T-cell (primary cell): ENCODE measurements at regions not wholly inside any gene's neighbourhood (a gene's known extent, or its start where the extent isn't known, plus 50 kb on each side); places are given as distances from the start of the nearest gene placed in this dataset.
A peak's percentile ranks its signal among the peaks of the same experiment; 100 is the strongest.

Source experiments
- ATAC-seq, 4 experiments: fragments of 200-7000 bp in 3 of 4; fragments of 150-1000 bp in 1 of 4; cut with Tn5 transposase; replicated peaks in 1 of 4; 1 replicate in 3 of 4; 2 replicates in 1 of 4; pipeline ENCODE4 v1.10.0; 2021; ENCODE audit warnings: moderate library complexity in 3 of 4, mild to moderate bottlenecking in 2 of 4, moderate number of reproducible peaks in 1 of 4
- CTCF ChIA-PET, 2 donors: fragments of 300-600 bp; sonication (Branson Sonifier 250); formaldehyde crosslinking; loops; one replicate each; lab custom pipeline; 2022; ENCODE audit warnings: antibody characterized with exemption in 2 of 2; lab: Charles Lee
- POLR2A ChIA-PET, 2 donors: fragments of 300-600 bp; sonication (Branson Sonifier 250); formaldehyde crosslinking; loops; one replicate each; lab custom pipeline; 2022; ENCODE audit warnings: antibody characterized with exemption in 2 of 2; lab: Charles Lee
- DNase-seq, 35 experiments: peaks; one replicate each; pipeline versions ENCODE4 v3.0.0 to v3.0.0-alpha.2; 2013 to 2023
- H3K27ac ChIP-seq: one replicate; pipeline ENCODE4 v1.5.1; 2013; ENCODE audit warnings: low read length
- H3K27me3 ChIP-seq, 2 experiments: replicated peaks in 1 of 2; 1 replicate in 1 of 2; 2 replicates in 1 of 2; pipeline versions ENCODE4 v1.6.1 to v1.7.0; 2013; ENCODE audit warnings: low read length in 1 of 2, mixed read lengths in 1 of 2; ENCODE audit not compliant: control insufficient read depth in 2 of 2, insufficient read depth in 2 of 2; ENCODE audit errors: extremely low read depth in 1 of 2
- H3K36me3 ChIP-seq, 2 donors: 1 replicate in 1 of 2; 2 replicates in 1 of 2; pipeline versions ENCODE4 v1.6.1 to v1.7.0; 2013; ENCODE audit warnings: low read length in 1 of 2; ENCODE audit not compliant: control insufficient read depth in 2 of 2, insufficient read depth in 1 of 2; ENCODE audit errors: extremely low read depth in 1 of 2
- H3K4me1 ChIP-seq, 2 experiments: 1 replicate in 1 of 2; 2 replicates in 1 of 2; pipeline versions ENCODE4 v1.6.1 to v1.7.0; 2013; ENCODE audit warnings: low read length in 2 of 2, mixed read lengths in 1 of 2; ENCODE audit not compliant: insufficient read depth in 2 of 2, control insufficient read depth in 1 of 2; ENCODE audit errors: extremely low read depth in 1 of 2
- H3K4me3 ChIP-seq, 2 donors: 1 replicate in 1 of 2; 2 replicates in 1 of 2; pipeline versions ENCODE4 v1.5.1 to v1.7.0; 2013; ENCODE audit warnings: mild to moderate bottlenecking in 2 of 2, low read length in 1 of 2, moderate library complexity in 1 of 2; ENCODE audit not compliant: control insufficient read depth in 1 of 2; ENCODE audit errors: extremely low read depth in 1 of 2
- H3K9me3 ChIP-seq: 2 replicates; pipeline ENCODE4 v1.7.0; 2013
- H3K27ac Mint-ChIP-seq, 2 donors: one replicate each; pipeline ENCODE4 v1.8.0; 2020 to 2021; ENCODE audit warnings: mild to moderate bottlenecking in 2 of 2, mixed read lengths in 2 of 2
- H3K27me3 Mint-ChIP-seq, 2 donors: one replicate each; pipeline ENCODE4 v1.8.0; 2021 to 2022; ENCODE audit warnings: mixed read lengths in 2 of 2
- H3K36me3 Mint-ChIP-seq: one replicate; pipeline ENCODE4 v1.8.0; 2021; ENCODE audit warnings: mixed read lengths
- H3K4me1 Mint-ChIP-seq, 3 donors: one replicate each; pipeline ENCODE4 v1.8.0; 2020 to 2022; ENCODE audit warnings: mixed read lengths in 3 of 3, mild to moderate bottlenecking in 1 of 3
- H3K4me3 Mint-ChIP-seq, 3 donors: one replicate each; pipeline ENCODE4 v1.8.0; 2020 to 2022; ENCODE audit warnings: mild to moderate bottlenecking in 3 of 3, mixed read lengths in 3 of 3, moderate library complexity in 3 of 3
- H3K9me3 Mint-ChIP-seq, 3 donors: one replicate each; pipeline ENCODE4 v1.8.0; 2020 to 2022; ENCODE audit warnings: mixed read lengths in 3 of 3
- WGBS: methylation state at CpG from one replicate; pipeline ENCODE4 v1.1.5; 2013; ENCODE audit warnings: missing lambda C conversion rate; ENCODE audit not compliant: insufficient coverage; 5-methylcytosine and 5-hydroxymethylcytosine counted together

DNA sequence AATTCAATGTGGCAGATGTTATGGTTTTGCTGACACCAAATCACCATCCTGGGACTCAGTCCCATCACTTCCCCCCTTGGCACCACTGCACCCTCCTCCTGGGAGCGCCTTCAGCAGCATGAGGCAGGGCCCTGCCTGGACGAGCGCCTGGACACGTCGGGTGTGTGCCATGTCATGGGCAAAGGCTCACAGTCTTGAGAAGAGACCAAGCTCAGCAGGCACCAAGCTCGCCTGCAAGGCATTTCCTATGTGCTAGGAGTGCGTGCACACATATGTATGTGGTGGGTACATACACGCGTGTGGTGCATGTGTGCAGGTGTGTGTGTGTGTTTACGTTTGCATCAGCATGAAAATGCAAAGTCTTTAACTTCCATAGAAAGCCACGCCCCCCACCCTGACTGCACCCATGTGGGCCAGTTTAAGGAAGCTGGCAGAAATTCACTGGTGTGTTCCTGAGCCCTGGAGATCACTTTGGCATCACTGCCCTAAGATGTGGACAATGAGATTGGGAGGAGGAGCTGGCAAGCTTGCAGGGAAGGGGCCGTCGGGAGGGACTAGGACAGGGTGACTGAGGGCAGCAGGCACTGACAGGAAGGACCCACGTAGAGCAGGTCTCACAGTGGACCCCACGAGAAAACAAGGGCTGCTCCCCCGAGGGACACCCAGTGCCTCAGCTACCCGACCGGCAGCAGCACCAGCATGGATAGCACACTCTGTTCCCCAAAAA, 169.9 kb upstream of the PPP2R2D start:
- H3K27me3 Mint-ChIP-seq, result peaks cover 5 to 12% of the 10 kb centered on the region in 2 donors
- no peaks in the 10 kb centered on the region for H3K36me3 Mint-ChIP-seq
- no peaks in the 10 kb centered on the region for H3K9me3 ChIP-seq
- ATAC-seq, result no peak
- no peak overlapping the region for H3K4me3 Mint-ChIP-seq
- no peak overlapping the region for H3K27ac Mint-ChIP-seq
- H3K9me3 Mint-ChIP-seq, result peaks cover 0 to 3% (median 0%) of the 10 kb centered on the region in 3 donors
- WGBS, result 85% methylated on average over 12 of the region's 18 CpGs
- POLR2A ChIA-PET, result no interaction called here
- no peaks in the 10 kb centered on the region for H3K4me1 Mint-ChIP-seq
- peaks cover 0 to 17% of the 10 kb centered on the region in 2 experiments for H3K27me3 ChIP-seq
- CTCF ChIA-PET, result no interaction called here
- H3K27ac ChIP-seq, result no peak overlapping the region
- H3K4me3 ChIP-seq, result no peak overlapping the region
- no peaks in the 10 kb centered on the region for H3K36me3 ChIP-seq
- no peak for DNase-seq
- no peaks in the 10 kb centered on the region for H3K4me1 ChIP-seq

DNA sequence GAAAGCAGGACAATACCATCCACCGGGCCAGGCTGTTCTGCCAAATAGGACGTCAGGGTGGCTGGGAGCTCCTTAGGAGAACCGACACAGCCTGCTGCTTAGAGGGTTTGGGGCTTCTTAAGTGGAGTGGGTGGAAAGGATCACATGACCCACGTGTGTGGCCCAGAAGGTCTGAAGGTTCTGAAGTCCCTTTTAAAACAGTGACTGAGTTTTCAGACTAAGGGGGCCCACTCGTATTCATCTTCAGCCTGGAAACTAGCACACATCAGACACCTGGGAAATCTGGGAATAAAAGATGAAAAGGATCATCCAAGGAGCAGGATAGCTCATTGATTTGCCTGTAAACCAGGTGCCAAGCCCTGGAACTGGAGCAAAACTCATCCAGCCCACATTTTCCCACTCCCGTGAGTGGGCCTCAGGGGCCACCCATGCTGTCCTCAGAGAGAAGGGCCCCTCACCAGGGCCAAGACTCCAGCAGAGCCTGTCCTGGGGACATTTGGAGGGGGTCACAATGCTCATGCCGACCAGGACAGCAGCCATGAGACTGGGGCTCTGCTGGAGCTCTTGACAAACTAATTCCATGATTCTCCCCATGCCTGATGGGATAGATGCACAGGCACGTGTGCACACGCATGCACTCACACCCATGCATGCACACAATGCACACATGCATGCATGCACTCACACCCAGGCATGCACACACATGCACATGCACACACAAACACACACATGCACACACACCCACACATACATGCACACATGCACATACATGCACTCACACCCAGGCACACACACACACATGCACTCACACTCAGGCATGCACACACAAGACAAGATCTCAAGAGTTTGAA, 168.8 kb upstream of the PPP2R2D start:
- CTCF ChIA-PET, result no interaction called here

DNA sequence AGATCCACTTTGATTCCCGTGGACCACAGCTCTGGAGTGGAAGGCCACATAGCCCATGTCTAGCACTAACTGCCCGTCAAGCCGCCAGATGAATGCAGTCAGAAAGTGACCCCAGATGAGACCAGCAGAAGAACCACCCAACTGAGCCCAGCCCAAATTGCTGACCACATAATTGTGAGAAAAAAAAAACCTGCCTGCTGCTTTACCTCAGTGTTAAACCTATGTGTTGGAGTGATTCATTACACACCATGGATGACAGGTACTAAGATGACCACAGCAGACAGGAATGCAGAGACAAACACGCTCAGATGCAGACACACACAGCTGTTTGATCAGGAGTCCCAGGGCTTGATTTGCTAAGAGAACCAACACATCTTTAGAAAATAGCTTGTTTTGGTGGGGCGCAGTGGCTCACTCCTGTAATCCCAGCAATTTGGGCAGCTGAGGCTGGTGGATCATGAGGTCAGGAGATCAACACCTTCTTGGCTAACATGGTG, 168.1 kb upstream of the PPP2R2D start:
- Histone ChIP-seq H3K36me3 (no peaks in the 10 kb centered on the region), H3K27me3 (peaks cover 0 to 20% of the 10 kb centered on the region in 2 experiments), H3K4me3 (no peak overlapping the region), H3K9me3 (no peaks in the 10 kb centered on the region), H3K27ac (no peak overlapping the region), H3K4me1 (no peaks in the 10 kb centered on the region)
- ATAC-seq (no peak), DNase-seq (no peak)
- WGBS, result 86% methylated on average over 4 of the region's 5 CpGs
- Mint-ChIP-seq H3K9me3 (peaks cover 0 to 3% (median 0%) of the 10 kb centered on the region in 3 donors), H3K36me3 (no peaks in the 10 kb centered on the region), H3K27me3 (peaks cover 0 to 3% of the 10 kb centered on the region in 2 donors), H3K4me1 (no peaks in the 10 kb centered on the region), H3K27ac (no peak overlapping the region), H3K4me3 (no peak overlapping the region)
- POLR2A ChIA-PET, result no interaction called here
- CTCF ChIA-PET, result no interaction called here

More for the DNA sequence above, 168.8 kb upstream of the PPP2R2D start:
- no peaks in the 10 kb centered on the region for H3K36me3 Mint-ChIP-seq
- H3K4me3 Mint-ChIP-seq, result no peak overlapping the region
- ATAC-seq, result no peak
- POLR2A ChIA-PET, result no interaction called here
- WGBS, result 76% methylated on average over 6 of the region's 9 CpGs
- no peak overlapping the region for H3K27ac Mint-ChIP-seq
- Histone ChIP-seq H3K9me3 (no peaks in the 10 kb centered on the region), H3K27ac (no peak overlapping the region), H3K4me1 (no peaks in the 10 kb centered on the region), H3K36me3 (no peaks in the 10 kb centered on the region), H3K27me3 (peaks cover 0 to 19% of the 10 kb centered on the region in 2 experiments), H3K4me3 (no peak overlapping the region)
- H3K27me3 Mint-ChIP-seq, result peaks cover 3 to 5% of the 10 kb centered on the region in 2 donors
- H3K4me1 Mint-ChIP-seq, result no peaks in the 10 kb centered on the region
- no peak for DNase-seq
- peaks cover 0 to 3% (median 0%) of the 10 kb centered on the region in 3 donors for H3K9me3 Mint-ChIP-seq

DNA sequence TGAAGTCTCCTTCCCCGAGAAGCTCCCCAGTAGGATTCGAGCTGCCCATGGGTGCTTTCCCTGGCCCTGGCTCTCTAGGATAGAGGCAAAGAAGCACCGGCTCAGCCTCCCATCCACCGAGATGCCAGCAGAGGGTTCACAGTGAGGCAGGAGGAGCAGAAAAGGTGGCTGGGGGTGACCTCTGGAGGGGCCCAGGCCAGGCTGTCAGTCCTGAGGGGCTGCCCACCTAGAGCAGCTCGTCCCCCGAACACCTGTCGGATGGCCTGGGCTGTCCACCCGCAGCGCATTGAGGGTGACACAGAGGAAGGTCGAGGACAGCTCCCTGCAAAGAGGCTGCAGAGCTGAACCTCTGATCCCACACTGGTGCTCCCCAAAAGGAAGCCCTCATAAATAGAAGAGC, 167.2 kb upstream of the PPP2R2D start:
- CTCF ChIA-PET, result no interaction called here
- H3K9me3 ChIP-seq, result no peaks in the 10 kb centered on the region
- POLR2A ChIA-PET, result no interaction called here

DNA sequence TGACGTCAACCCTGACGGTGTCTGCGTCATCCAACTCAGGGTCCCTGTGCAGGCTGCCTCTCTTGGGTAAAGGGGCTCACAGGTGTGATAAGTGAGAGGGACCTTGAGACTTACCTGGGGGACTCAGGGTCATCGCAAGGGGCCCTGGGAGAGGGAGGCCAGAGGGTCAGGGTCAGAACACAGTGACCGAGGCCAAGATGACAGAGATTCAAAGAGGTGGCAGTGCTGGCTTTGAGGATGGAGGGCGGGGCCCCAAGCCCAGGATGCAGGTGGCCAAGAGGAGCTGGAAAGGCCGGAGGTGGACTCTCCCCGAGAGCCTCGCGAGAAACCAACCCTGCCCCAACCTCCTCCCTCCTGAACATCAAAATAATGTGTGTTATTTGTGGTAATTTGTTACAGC, 165.2 kb upstream of the PPP2R2D start:
- Histone ChIP-seq H3K4me1 (no peaks in the 10 kb centered on the region), H3K9me3 (no peaks in the 10 kb centered on the region), H3K27ac (no peak overlapping the region), H3K27me3 (peaks cover 0 to 28% of the 10 kb centered on the region in 2 experiments), H3K36me3 (no peaks in the 10 kb centered on the region), H3K4me3 (no peak overlapping the region)
- peak in 1 of 35 experiments; percentile 10 for DNase-seq
- H3K27me3 Mint-ChIP-seq, result peaks cover 7 to 14% of the 10 kb centered on the region in 2 donors
- H3K9me3 Mint-ChIP-seq, result peaks cover 0 to 7% (median 3%) of the 10 kb centered on the region in 3 donors
- H3K36me3 Mint-ChIP-seq, result no peaks in the 10 kb centered on the region
- H3K4me3 Mint-ChIP-seq, result no peak overlapping the region
- no peaks in the 10 kb centered on the region for H3K4me1 Mint-ChIP-seq
- H3K27ac Mint-ChIP-seq, result no peak overlapping the region
- WGBS, result 90% methylated on average over 4 of the region's 10 CpGs
- ChIA-PET POLR2A (no interaction called here), CTCF (no interaction called here)
- no peak for ATAC-seq

More for the DNA sequence above, 167.2 kb upstream of the PPP2R2D start:
- WGBS, result 87% methylated on average over 8 of the region's 10 CpGs
- no peak overlapping the region for H3K4me3 Mint-ChIP-seq
- no peak overlapping the region for H3K4me3 ChIP-seq
- H3K27me3 Mint-ChIP-seq, result peaks cover 0 to 3% of the 10 kb centered on the region in 2 donors
- H3K36me3 Mint-ChIP-seq, result no peaks in the 10 kb centered on the region
- no peak for ATAC-seq
- no peak overlapping the region for H3K27ac ChIP-seq
- H3K4me1 ChIP-seq, result no peaks in the 10 kb centered on the region
- no peak for DNase-seq
- peaks cover 0 to 28% of the 10 kb centered on the region in 2 experiments for H3K27me3 ChIP-seq
- no peaks in the 10 kb centered on the region for H3K36me3 ChIP-seq
- no peak overlapping the region for H3K27ac Mint-ChIP-seq
- peaks cover 0 to 3% (median 0%) of the 10 kb centered on the region in 3 donors for H3K9me3 Mint-ChIP-seq
- H3K4me1 Mint-ChIP-seq, result no peaks in the 10 kb centered on the region

DNA sequence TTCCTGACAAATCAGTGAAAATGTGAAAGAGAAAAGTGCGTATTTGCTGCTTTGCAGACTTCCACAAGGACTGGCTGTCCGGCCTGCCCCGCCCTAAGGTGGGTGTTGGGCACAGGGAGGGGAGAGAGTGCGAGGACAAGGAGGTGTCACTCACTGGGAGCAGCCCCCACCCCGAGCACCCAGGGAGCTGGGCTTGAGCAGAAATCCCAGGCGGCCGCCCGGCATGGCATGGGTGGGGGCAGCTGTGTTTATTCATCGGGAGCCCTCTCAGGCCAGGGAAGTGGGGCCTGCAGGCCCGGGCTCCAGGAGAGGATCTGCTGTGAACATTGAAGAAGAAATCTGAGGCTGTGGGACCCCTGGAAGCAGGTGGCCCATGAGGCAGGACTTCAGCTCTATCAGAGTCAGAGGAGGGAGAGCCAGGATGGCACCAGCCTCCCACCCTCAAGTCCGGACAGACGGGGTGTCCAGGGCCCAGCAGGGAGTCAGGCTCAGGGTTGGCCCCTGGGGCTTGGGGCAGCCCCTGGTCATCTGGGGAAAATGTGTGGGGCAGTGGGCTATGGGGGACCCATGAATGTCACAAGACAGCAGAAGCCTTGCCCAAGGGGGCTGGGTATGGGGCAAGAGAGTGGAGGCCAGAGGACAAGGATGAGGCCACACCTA, 164.4 kb upstream of the PPP2R2D start:
- no peak for ATAC-seq
- no peak overlapping the region for H3K27ac ChIP-seq
- Mint-ChIP-seq H3K9me3 (peaks cover 0 to 7% (median 3%) of the 10 kb centered on the region in 3 donors), H3K27ac (no peak overlapping the region), H3K27me3 (peaks cover 8 to 14% of the 10 kb centered on the region in 2 donors), H3K4me3 (no peak overlapping the region), H3K4me1 (no peaks in the 10 kb centered on the region), H3K36me3 (no peaks in the 10 kb centered on the region)
- no peaks in the 10 kb centered on the region for H3K36me3 ChIP-seq
- CTCF ChIA-PET, result no interaction called here
- peaks cover 0 to 28% of the 10 kb centered on the region in 2 experiments for H3K27me3 ChIP-seq
- no peak overlapping the region for H3K4me3 ChIP-seq
- 77% methylated on average over 8 of the region's 12 CpGs for WGBS
- DNase-seq, result peak in 1 of 35 experiments; percentile 18
- no peaks in the 10 kb centered on the region for H3K4me1 ChIP-seq
- H3K9me3 ChIP-seq, result no peaks in the 10 kb centered on the region
- POLR2A ChIA-PET, result no interaction called here
